ENCODE measurements at regions not wholly inside any gene's neighbourhood (a gene's known extent, or its start where the extent isn't known, plus 50 kb on each side); places are given as distances from the start of the nearest gene placed in this dataset.

GRCh38 chr2:19457809-19458208, 99.4 kb upstream of the OSR1 start:
- DNase-seq: no peak
- Histone ChIP-seq H3K4me3 (ENCODE audit: control insufficient read depth in 1 of 7, extremely low read depth in 1 of 7, insufficient read depth in 4 of 7, low read depth in 2 of 7, low read length in 6 of 7) (no peak overlapping the region), H3K4me1 (ENCODE audit: control extremely low read depth in 1 of 4, control insufficient read depth in 4 of 4, insufficient read depth in 4 of 4, low read length in 3 of 4) (no peaks in the 10 kb centered on the region), H3K27me3 (replicated peaks in 2 of 5; ENCODE audit: control insufficient read depth in 4 of 5, insufficient read depth in 5 of 5, low read length in 4 of 5) (peaks cover 0 to 16% (median 4%) of the 10 kb centered on the region in 5 experiments), H3K36me3 (ENCODE audit: control insufficient read depth in 4 of 4, insufficient read depth in 4 of 4, low read length in 3 of 4) (no peaks in the 10 kb centered on the region), H3K9me3 (ENCODE audit: control extremely low read depth in 1 of 5, control insufficient read depth in 4 of 5, insufficient read depth in 2 of 5, low read depth in 1 of 5, low read length in 4 of 5) (peaks cover 0 to 5% (median 0%) of the 10 kb centered on the region in 5 experiments), H3K27ac (ENCODE audit: insufficient read depth in 1 of 2, low read depth in 1 of 2, low read length in 2 of 2, poor library complexity in 1 of 2, severe bottlenecking in 2 of 2) (no peak overlapping the region)
- POLR2A ChIA-PET: no interaction called here
- CTCF ChIA-PET: no interaction called here

- 100% methylated on average over 1 of the region's 1 CpG for WGBS (ENCODE audit: insufficient coverage)
- Histone ChIP-seq H3K4me3 (ENCODE audit: control insufficient read depth in 1 of 7, extremely low read depth in 1 of 7, insufficient read depth in 4 of 7, low read depth in 2 of 7, low read length in 6 of 7) (no peak overlapping the region), H3K4me1 (ENCODE audit: control extremely low read depth in 1 of 4, control insufficient read depth in 4 of 4, insufficient read depth in 4 of 4, low read length in 3 of 4) (no peaks in the 10 kb centered on the region), H3K27ac (ENCODE audit: insufficient read depth in 1 of 2, low read depth in 1 of 2, low read length in 2 of 2, poor library complexity in 1 of 2, severe bottlenecking in 2 of 2) (no peak overlapping the region), H3K9me3 (ENCODE audit: control extremely low read depth in 1 of 5, control insufficient read depth in 4 of 5, insufficient read depth in 2 of 5, low read depth in 1 of 5, low read length in 4 of 5) (peaks cover 0 to 5% (median 0%) of the 10 kb centered on the region in 5 experiments), H3K27me3 (replicated peaks in 2 of 5; ENCODE audit: control insufficient read depth in 4 of 5, insufficient read depth in 5 of 5, low read length in 4 of 5) (peaks cover 0 to 14% (median 4%) of the 10 kb centered on the region in 5 experiments), H3K36me3 (ENCODE audit: control insufficient read depth in 4 of 4, insufficient read depth in 4 of 4, low read length in 3 of 4) (no peaks in the 10 kb centered on the region)
- POLR2A ChIA-PET: no interaction called here
- CTCF ChIA-PET: no interaction called here
- DNase-seq: no peak
These were observed 98.4 kb upstream of the OSR1 start for GRCh38 chr2:19456705-19457309.

GRCh38 chr2:19454125-19454524, 95.7 kb upstream of the OSR1 start:
- Histone ChIP-seq H3K4me1 (ENCODE audit: control extremely low read depth in 1 of 4, control insufficient read depth in 4 of 4, insufficient read depth in 4 of 4, low read length in 3 of 4) (no peaks in the 10 kb centered on the region), H3K27me3 (replicated peaks in 2 of 5; ENCODE audit: control insufficient read depth in 4 of 5, insufficient read depth in 5 of 5, low read length in 4 of 5) (peaks cover 0 to 11% (median 4%) of the 10 kb centered on the region in 5 experiments)
- no CpG with 5 or more reads among the region's 2 CpGs for WGBS (ENCODE audit: insufficient coverage)

GRCh38 chr2:19442731-19443130, 84.3 kb upstream of the OSR1 start:
- POLR2A ChIA-PET: no interaction called here
- no peak for DNase-seq
- H3K27me3 ChIP-seq (replicated peaks in 2 of 5; ENCODE audit: control insufficient read depth in 4 of 5, insufficient read depth in 5 of 5, low read length in 4 of 5): peaks cover 0 to 3% (median 0%) of the 10 kb centered on the region in 5 experiments

More at GRCh38 chr2:19454125-19454524, 95.7 kb upstream of the OSR1 start:
- H3K9me3 ChIP-seq (ENCODE audit: control extremely low read depth in 1 of 5, control insufficient read depth in 4 of 5, insufficient read depth in 2 of 5, low read depth in 1 of 5, low read length in 4 of 5): peaks cover 0 to 5% (median 0%) of the 10 kb centered on the region in 5 experiments
- no peak for DNase-seq
- ChIA-PET CTCF (no interaction called here), POLR2A (no interaction called here)
- H3K27ac ChIP-seq (ENCODE audit: insufficient read depth in 1 of 2, low read depth in 1 of 2, low read length in 2 of 2, poor library complexity in 1 of 2, severe bottlenecking in 2 of 2): no peak overlapping the region
- H3K4me3 ChIP-seq (ENCODE audit: control insufficient read depth in 1 of 7, extremely low read depth in 1 of 7, insufficient read depth in 4 of 7, low read depth in 2 of 7, low read length in 6 of 7): no peak overlapping the region
- H3K36me3 ChIP-seq (ENCODE audit: control insufficient read depth in 4 of 4, insufficient read depth in 4 of 4, low read length in 3 of 4): no peaks in the 10 kb centered on the region

GRCh38 chr2:19439081-19439480, 80.7 kb upstream of the OSR1 start:
- Histone ChIP-seq H3K27me3 (replicated peaks in 2 of 5; ENCODE audit: control insufficient read depth in 4 of 5, insufficient read depth in 5 of 5, low read length in 4 of 5) (peaks cover 0 to 3% (median 2%) of the 10 kb centered on the region in 5 experiments), H3K36me3 (ENCODE audit: control insufficient read depth in 4 of 4, insufficient read depth in 4 of 4, low read length in 3 of 4) (no peaks in the 10 kb centered on the region), H3K27ac (ENCODE audit: insufficient read depth in 1 of 2, low read depth in 1 of 2, low read length in 2 of 2, poor library complexity in 1 of 2, severe bottlenecking in 2 of 2) (no peak overlapping the region), H3K9me3 (ENCODE audit: control extremely low read depth in 1 of 5, control insufficient read depth in 4 of 5, insufficient read depth in 2 of 5, low read depth in 1 of 5, low read length in 4 of 5) (no peaks in the 10 kb centered on the region), H3K4me1 (ENCODE audit: control extremely low read depth in 1 of 4, control insufficient read depth in 4 of 4, insufficient read depth in 4 of 4, low read length in 3 of 4) (no peaks in the 10 kb centered on the region), H3K4me3 (ENCODE audit: control insufficient read depth in 1 of 7, extremely low read depth in 1 of 7, insufficient read depth in 4 of 7, low read depth in 2 of 7, low read length in 6 of 7) (no peak overlapping the region)
- ChIA-PET CTCF (no interaction called here), POLR2A (no interaction called here)
- 38% methylated on average over 1 of the region's 2 CpGs for WGBS (ENCODE audit: insufficient coverage)
- no peak for DNase-seq

More at GRCh38 chr2:19442731-19443130, 84.3 kb upstream of the OSR1 start:
- Histone ChIP-seq H3K4me3 (ENCODE audit: control insufficient read depth in 1 of 7, extremely low read depth in 1 of 7, insufficient read depth in 4 of 7, low read depth in 2 of 7, low read length in 6 of 7) (no peak overlapping the region), H3K36me3 (ENCODE audit: control insufficient read depth in 4 of 4, insufficient read depth in 4 of 4, low read length in 3 of 4) (no peaks in the 10 kb centered on the region), H3K27ac (ENCODE audit: insufficient read depth in 1 of 2, low read depth in 1 of 2, low read length in 2 of 2, poor library complexity in 1 of 2, severe bottlenecking in 2 of 2) (no peak overlapping the region), H3K4me1 (ENCODE audit: control extremely low read depth in 1 of 4, control insufficient read depth in 4 of 4, insufficient read depth in 4 of 4, low read length in 3 of 4) (no peaks in the 10 kb centered on the region), H3K9me3 (ENCODE audit: control extremely low read depth in 1 of 5, control insufficient read depth in 4 of 5, insufficient read depth in 2 of 5, low read depth in 1 of 5, low read length in 4 of 5) (peaks cover 0 to 5% (median 2%) of the 10 kb centered on the region in 5 experiments)
- WGBS (ENCODE audit: insufficient coverage): 100% methylated on average over 1 of the region's 3 CpGs
- CTCF ChIA-PET: no interaction called here

- CTCF ChIA-PET: no interaction called here
- Histone ChIP-seq H3K27me3 (replicated peaks in 2 of 5; ENCODE audit: control insufficient read depth in 4 of 5, insufficient read depth in 5 of 5, low read length in 4 of 5) (peaks cover 0 to 5% (median 2%) of the 10 kb centered on the region in 5 experiments), H3K9me3 (ENCODE audit: control extremely low read depth in 1 of 5, control insufficient read depth in 4 of 5, insufficient read depth in 2 of 5, low read depth in 1 of 5, low read length in 4 of 5) (no peaks in the 10 kb centered on the region), H3K4me3 (ENCODE audit: control insufficient read depth in 1 of 7, extremely low read depth in 1 of 7, insufficient read depth in 4 of 7, low read depth in 2 of 7, low read length in 6 of 7) (no peak overlapping the region), H3K27ac (ENCODE audit: insufficient read depth in 1 of 2, low read depth in 1 of 2, low read length in 2 of 2, poor library complexity in 1 of 2, severe bottlenecking in 2 of 2) (no peak overlapping the region), H3K36me3 (ENCODE audit: control insufficient read depth in 4 of 4, insufficient read depth in 4 of 4, low read length in 3 of 4) (no peaks in the 10 kb centered on the region), H3K4me1 (ENCODE audit: control extremely low read depth in 1 of 4, control insufficient read depth in 4 of 4, insufficient read depth in 4 of 4, low read length in 3 of 4) (no peaks in the 10 kb centered on the region)
- POLR2A ChIA-PET: interaction anchor here (0.7 kb wide), 1 partner anchor 60 kb away, joined by 3 read pairs; no protein-coding TSS in a partner anchor
- WGBS (ENCODE audit: insufficient coverage): 0% methylated on average over 1 of the region's 1 CpG
- no peak for DNase-seq
These were observed 77.4 kb upstream of the OSR1 start for GRCh38 chr2:19435815-19436214.

GRCh38 chr2:19434413-19434812, 76.0 kb upstream of the OSR1 start:
- H3K36me3 ChIP-seq (ENCODE audit: control insufficient read depth in 4 of 4, insufficient read depth in 4 of 4, low read length in 3 of 4): no peaks in the 10 kb centered on the region
- POLR2A ChIA-PET: no interaction called here
- H3K27me3 ChIP-seq (replicated peaks in 2 of 5; ENCODE audit: control insufficient read depth in 4 of 5, insufficient read depth in 5 of 5, low read length in 4 of 5): peaks cover 0 to 5% (median 2%) of the 10 kb centered on the region in 5 experiments
- no peak for DNase-seq
- no peak overlapping the region for H3K27ac ChIP-seq (ENCODE audit: insufficient read depth in 1 of 2, low read depth in 1 of 2, low read length in 2 of 2, poor library complexity in 1 of 2, severe bottlenecking in 2 of 2)
- no peaks in the 10 kb centered on the region for H3K9me3 ChIP-seq (ENCODE audit: control extremely low read depth in 1 of 5, control insufficient read depth in 4 of 5, insufficient read depth in 2 of 5, low read depth in 1 of 5, low read length in 4 of 5)
- CTCF ChIA-PET: no interaction called here
- no peaks in the 10 kb centered on the region for H3K4me1 ChIP-seq (ENCODE audit: control extremely low read depth in 1 of 4, control insufficient read depth in 4 of 4, insufficient read depth in 4 of 4, low read length in 3 of 4)
- H3K4me3 ChIP-seq (ENCODE audit: control insufficient read depth in 1 of 7, extremely low read depth in 1 of 7, insufficient read depth in 4 of 7, low read depth in 2 of 7, low read length in 6 of 7): no peak overlapping the region
